Stomach (tissue), 4 donors: ENCODE measurements at regions not wholly inside any gene's neighbourhood (a gene's known extent, or its start where the extent isn't known, plus 50 kb on each side); places are given as distances from the start of the nearest gene placed in this dataset.

Experiments
- CTCF ChIP-seq, 7 experiments: fragments of 450-650 bp in 4 of 7; fragments of 200-600 bp in 3 of 7; sonication (generic) in 3 of 7; IDR thresholded peaks; one replicate each; pipeline ENCODE4 v1.5.1; 2016 to 2019; ENCODE audit warnings: antibody characterized with exemption in 7 of 7, control low read depth in 2 of 7, mild to moderate bottlenecking in 1 of 7
- EP300 ChIP-seq: sonication (generic); formaldehyde crosslinking; IDR thresholded peaks from one replicate; pipeline ENCODE4 v1.6.1; 2017; ENCODE audit warnings: antibody characterized with exemption
- POLR2A ChIP-seq, 4 donors: fragments of 450-650 bp; IDR thresholded peaks; one replicate each; pipeline ENCODE4 v1.6.1; 2016; ENCODE audit warnings: antibody characterized with exemption in 4 of 4, control low read depth in 2 of 4, mild to moderate bottlenecking in 1 of 4, moderate library complexity in 1 of 4

DNA sequence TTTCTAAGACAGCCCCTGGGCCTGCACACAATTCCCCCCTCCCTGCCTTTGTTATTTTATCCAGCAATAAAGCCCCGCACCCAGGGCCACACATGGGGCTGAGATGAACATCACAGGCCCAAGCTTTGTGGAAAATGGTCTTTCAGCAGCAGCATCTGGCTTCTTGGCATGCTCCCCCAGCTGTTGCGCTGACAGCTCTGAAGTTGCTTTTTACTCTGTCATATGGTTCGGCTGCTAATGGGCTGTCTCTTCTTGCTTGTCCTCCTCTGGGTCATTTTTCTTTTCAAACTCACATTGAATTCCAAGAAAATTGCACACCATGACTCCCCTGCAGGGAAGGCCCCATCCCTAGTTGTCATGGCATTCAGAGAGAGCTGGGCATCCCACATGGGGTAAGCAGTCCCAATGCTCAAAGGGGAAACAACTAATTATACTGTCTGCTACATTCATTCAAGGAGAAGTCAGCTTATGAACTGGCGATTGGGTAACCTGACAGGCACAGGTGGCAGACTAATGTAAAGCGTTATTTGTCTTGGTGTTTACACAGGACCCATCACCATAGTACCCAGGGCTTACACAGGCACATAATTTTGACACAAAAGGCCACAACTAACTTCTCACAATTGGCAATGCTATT, 74.0 kb upstream of the CDKN3 start:
- no peak for TF ChIP-seq CTCF (IDR thresholded peaks at IDR 0.05)
- TF ChIP-seq EP300, result no peak
- no peak for TF ChIP-seq POLR2A (IDR thresholded peaks at IDR 0.05)
